Mammary epithelial cell (primary cell): ENCODE measurements at regions not wholly inside any gene's neighbourhood (a gene's known extent, or its start where the extent isn't known, plus 50 kb on each side); places are given as distances from the start of the nearest gene placed in this dataset.

Experiments
- EZH2 ChIP-seq: IDR thresholded peaks from 2 replicates; pipeline ENCODE4 v1.6.1; 2012; ENCODE audit warnings: low read length, inconsistent platforms, borderline replicate concordance
- TF ChIP-seq, protein P1 (sequence below), 2 donors: IDR thresholded peaks in 1 of 2; conservative IDR thresholded peaks in 1 of 2; 2 replicates each; pipeline ENCODE4 v1.5.1; 2011 to 2012; ENCODE audit warnings: inconsistent platforms in 2 of 2, low read length in 2 of 2, mild to moderate bottlenecking in 2 of 2, control low read depth in 1 of 2, low read depth in 1 of 2; ENCODE audit not compliant: insufficient read depth in 1 of 2; ENCODE audit errors: extremely low read depth in 1 of 2

DNA sequence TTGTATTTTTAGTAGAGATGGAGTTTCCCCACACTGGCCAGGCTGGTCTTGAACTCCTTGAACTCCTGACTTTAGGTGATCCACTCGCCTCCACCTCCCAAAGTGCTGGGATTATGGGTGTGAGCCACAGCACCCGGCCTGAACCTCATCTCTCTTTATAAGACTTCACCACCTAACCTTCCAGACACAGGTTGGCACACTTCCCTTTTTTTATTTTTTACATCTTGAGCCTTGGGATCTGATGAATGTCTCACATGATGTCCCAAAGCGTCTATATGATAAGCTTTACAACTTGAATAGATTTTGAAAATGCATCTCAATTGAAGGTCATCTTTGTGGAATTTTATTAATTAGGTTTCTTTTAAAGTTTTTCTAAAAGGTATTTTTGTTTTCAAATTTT, 172.4 kb upstream of the IVNS1ABP start:
- TF ChIP-seq, protein P1, sequence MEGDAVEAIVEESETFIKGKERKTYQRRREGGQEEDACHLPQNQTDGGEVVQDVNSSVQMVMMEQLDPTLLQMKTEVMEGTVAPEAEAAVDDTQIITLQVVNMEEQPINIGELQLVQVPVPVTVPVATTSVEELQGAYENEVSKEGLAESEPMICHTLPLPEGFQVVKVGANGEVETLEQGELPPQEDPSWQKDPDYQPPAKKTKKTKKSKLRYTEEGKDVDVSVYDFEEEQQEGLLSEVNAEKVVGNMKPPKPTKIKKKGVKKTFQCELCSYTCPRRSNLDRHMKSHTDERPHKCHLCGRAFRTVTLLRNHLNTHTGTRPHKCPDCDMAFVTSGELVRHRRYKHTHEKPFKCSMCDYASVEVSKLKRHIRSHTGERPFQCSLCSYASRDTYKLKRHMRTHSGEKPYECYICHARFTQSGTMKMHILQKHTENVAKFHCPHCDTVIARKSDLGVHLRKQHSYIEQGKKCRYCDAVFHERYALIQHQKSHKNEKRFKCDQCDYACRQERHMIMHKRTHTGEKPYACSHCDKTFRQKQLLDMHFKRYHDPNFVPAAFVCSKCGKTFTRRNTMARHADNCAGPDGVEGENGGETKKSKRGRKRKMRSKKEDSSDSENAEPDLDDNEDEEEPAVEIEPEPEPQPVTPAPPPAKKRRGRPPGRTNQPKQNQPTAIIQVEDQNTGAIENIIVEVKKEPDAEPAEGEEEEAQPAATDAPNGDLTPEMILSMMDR (conservative IDR thresholded peaks at IDR 0.05 in 1 of 2, IDR thresholded peaks at IDR 0.05 in 1 of 2; ENCODE audit: extremely low read depth in 1 of 2, insufficient read depth in 1 of 2, low read depth in 1 of 2, low read length in 2 of 2): no peak
- TF ChIP-seq EZH2: no peak
